Activated CD4-positive, alpha-beta T cell treated with anti-CD3 and anti-CD28 coated beads, Interleukin-2, amount 10 ng/mL, durations not matched to agents 7 days and 5 days (primary cell): ENCODE measurements at regions not wholly inside any gene's neighbourhood (a gene's known extent, or its start where the extent isn't known, plus 50 kb on each side); places are given as distances from the start of the nearest gene placed in this dataset.

Experiments used
- CTCF ChIA-PET: fragments of 350-600 bp; sonication (Branson Sonifier 250); formaldehyde crosslinking; loops from one replicate; lab custom pipeline; 2021; ENCODE audit warnings: antibody characterized with exemption; lab: Charles Lee
- POLR2A ChIA-PET: fragments of 350-600 bp; sonication (Branson Sonifier 250); formaldehyde crosslinking; loops from one replicate; lab custom pipeline; 2021; ENCODE audit warnings: antibody characterized with exemption; lab: Charles Lee
- DNase-seq: peaks from one replicate; pipeline ENCODE4 v3.0.0-alpha.2; 2020
- H3K27ac Mint-ChIP-seq: one replicate; pipeline ENCODE4 v1.8.0; 2021; ENCODE audit warnings: mild to moderate bottlenecking, moderate library complexity, mixed read lengths
- H3K27me3 Mint-ChIP-seq: one replicate; pipeline ENCODE4 v1.8.0; 2021; ENCODE audit warnings: mixed read lengths
- H3K36me3 Mint-ChIP-seq: one replicate; pipeline ENCODE4 v1.8.0; 2021; ENCODE audit warnings: low read depth, mixed read lengths
- H3K4me1 Mint-ChIP-seq: one replicate; pipeline ENCODE4 v1.8.0; 2021; ENCODE audit warnings: mixed read lengths
- H3K4me3 Mint-ChIP-seq: one replicate; pipeline ENCODE4 v1.8.0; 2021; ENCODE audit warnings: mild to moderate bottlenecking, moderate library complexity, mixed read lengths
- H3K9me3 Mint-ChIP-seq: one replicate; pipeline ENCODE4 v1.8.0; 2021; ENCODE audit warnings: mixed read lengths

GRCh38 chr12:82203086-82203485 is 155.1 kb downstream of the CCDC59 start:
- H3K27me3 Mint-ChIP-seq: no peaks in the 10 kb centered on the region
- H3K27ac Mint-ChIP-seq: no peak overlapping the region
- no peak overlapping the region for H3K4me3 Mint-ChIP-seq
- ChIA-PET CTCF (no interaction called here), POLR2A (no interaction called here)
- DNase-seq: no peak
- H3K36me3 Mint-ChIP-seq: no peaks in the 10 kb centered on the region
- peaks cover 5% of the 10 kb centered on the region for H3K9me3 Mint-ChIP-seq
- no peaks in the 10 kb centered on the region for H3K4me1 Mint-ChIP-seq

GRCh38 chr12:82187595-82187994 is 170.6 kb downstream of the CCDC59 start:
- POLR2A ChIA-PET: no interaction called here
- CTCF ChIA-PET: no interaction called here
- Mint-ChIP-seq H3K4me1 (no peaks in the 10 kb centered on the region), H3K27me3 (no peaks in the 10 kb centered on the region), H3K27ac (no peak overlapping the region), H3K9me3 (no peaks in the 10 kb centered on the region), H3K36me3 (no peaks in the 10 kb centered on the region), H3K4me3 (no peak overlapping the region)
- no peak for DNase-seq

- Mint-ChIP-seq H3K36me3 (no peaks in the 10 kb centered on the region), H3K27me3 (no peaks in the 10 kb centered on the region), H3K27ac (no peak overlapping the region), H3K9me3 (no peaks in the 10 kb centered on the region), H3K4me3 (no peak overlapping the region), H3K4me1 (no peaks in the 10 kb centered on the region)
- no peak for DNase-seq
- CTCF ChIA-PET: no interaction called here
- POLR2A ChIA-PET: no interaction called here
Measured at GRCh38 chr12:82187011-82187410, 171.2 kb downstream of the CCDC59 start.

GRCh38 chr12:82186282-82186681 is 171.9 kb downstream of the CCDC59 start:
- Mint-ChIP-seq H3K27me3 (no peaks in the 10 kb centered on the region), H3K4me3 (no peak overlapping the region), H3K27ac (no peak overlapping the region), H3K9me3 (no peaks in the 10 kb centered on the region), H3K4me1 (no peaks in the 10 kb centered on the region), H3K36me3 (no peaks in the 10 kb centered on the region)
- ChIA-PET CTCF (no interaction called here), POLR2A (no interaction called here)
- DNase-seq: no peak

- no peaks in the 10 kb centered on the region for H3K27me3 Mint-ChIP-seq
- CTCF ChIA-PET: no interaction called here
- no peaks in the 10 kb centered on the region for H3K9me3 Mint-ChIP-seq
- H3K4me1 Mint-ChIP-seq: no peaks in the 10 kb centered on the region
- DNase-seq: no peak
- no peaks in the 10 kb centered on the region for H3K36me3 Mint-ChIP-seq
- POLR2A ChIA-PET: no interaction called here
- no peak overlapping the region for H3K27ac Mint-ChIP-seq
- H3K4me3 Mint-ChIP-seq: no peak overlapping the region
Measured at GRCh38 chr12:82184844-82185243, 173.3 kb downstream of the CCDC59 start.

GRCh38 chr12:82182601-82183190 is 175.5 kb downstream of the CCDC59 start:
- Mint-ChIP-seq H3K27ac (no peak overlapping the region), H3K4me3 (no peak overlapping the region), H3K4me1 (no peaks in the 10 kb centered on the region), H3K27me3 (no peaks in the 10 kb centered on the region), H3K9me3 (no peaks in the 10 kb centered on the region), H3K36me3 (no peaks in the 10 kb centered on the region)
- ChIA-PET POLR2A (no interaction called here), CTCF (no interaction called here)
- no peak for DNase-seq

- no peak overlapping the region for H3K27ac Mint-ChIP-seq
- DNase-seq: no peak
- H3K36me3 Mint-ChIP-seq: no peaks in the 10 kb centered on the region
- ChIA-PET POLR2A (no interaction called here), CTCF (interaction anchor here (1.5 kb wide), 1 partner anchor 17 kb away, joined by 3 read pairs; no protein-coding TSS in a partner anchor)
- no peaks in the 10 kb centered on the region for H3K4me1 Mint-ChIP-seq
- H3K4me3 Mint-ChIP-seq: no peak overlapping the region
- H3K27me3 Mint-ChIP-seq: no peaks in the 10 kb centered on the region
- H3K9me3 Mint-ChIP-seq: no peaks in the 10 kb centered on the region
Measured at GRCh38 chr12:82176761-82177490, 181.3 kb downstream of the CCDC59 start.

- DNase-seq: no peak
- H3K27me3 Mint-ChIP-seq: no peaks in the 10 kb centered on the region
- H3K9me3 Mint-ChIP-seq: no peaks in the 10 kb centered on the region
- no peak overlapping the region for H3K27ac Mint-ChIP-seq
- H3K36me3 Mint-ChIP-seq: no peaks in the 10 kb centered on the region
- no peak overlapping the region for H3K4me3 Mint-ChIP-seq
- ChIA-PET POLR2A (no interaction called here), CTCF (no interaction called here)
- H3K4me1 Mint-ChIP-seq: no peaks in the 10 kb centered on the region
Measured at GRCh38 chr12:82176026-82176425, 182.2 kb downstream of the CCDC59 start.

- H3K27me3 Mint-ChIP-seq: no peaks in the 10 kb centered on the region
- DNase-seq: no peak
- ChIA-PET POLR2A (no interaction called here), CTCF (no interaction called here)
- H3K4me3 Mint-ChIP-seq: no peak overlapping the region
- H3K9me3 Mint-ChIP-seq: no peaks in the 10 kb centered on the region
- no peaks in the 10 kb centered on the region for H3K36me3 Mint-ChIP-seq
- no peaks in the 10 kb centered on the region for H3K4me1 Mint-ChIP-seq
- H3K27ac Mint-ChIP-seq: no peak overlapping the region
Measured at GRCh38 chr12:82174936-82175335, 183.3 kb downstream of the CCDC59 start.

- Mint-ChIP-seq H3K4me3 (no peak overlapping the region), H3K27me3 (no peaks in the 10 kb centered on the region), H3K9me3 (no peaks in the 10 kb centered on the region), H3K4me1 (no peaks in the 10 kb centered on the region), H3K36me3 (no peaks in the 10 kb centered on the region), H3K27ac (no peak overlapping the region)
- CTCF ChIA-PET: no interaction called here
- no peak for DNase-seq
- POLR2A ChIA-PET: no interaction called here
Measured at GRCh38 chr12:82174383-82174782, 183.8 kb downstream of the CCDC59 start.

- Mint-ChIP-seq H3K27me3 (no peaks in the 10 kb centered on the region), H3K9me3 (no peaks in the 10 kb centered on the region), H3K4me1 (no peaks in the 10 kb centered on the region), H3K4me3 (no peak overlapping the region), H3K27ac (no peak overlapping the region), H3K36me3 (no peaks in the 10 kb centered on the region)
- POLR2A ChIA-PET: no interaction called here
- no peak for DNase-seq
- CTCF ChIA-PET: no interaction called here
Measured at GRCh38 chr12:82149045-82149444, 209.1 kb downstream of the CCDC59 start.

GRCh38 chr12:82146740-82147139 is 211.4 kb downstream of the CCDC59 start:
- H3K27me3 Mint-ChIP-seq: no peaks in the 10 kb centered on the region
- no peak overlapping the region for H3K4me3 Mint-ChIP-seq
- POLR2A ChIA-PET: no interaction called here
- CTCF ChIA-PET: no interaction called here
- no peaks in the 10 kb centered on the region for H3K4me1 Mint-ChIP-seq
- H3K27ac Mint-ChIP-seq: no peak overlapping the region
- no peaks in the 10 kb centered on the region for H3K36me3 Mint-ChIP-seq
- H3K9me3 Mint-ChIP-seq: no peaks in the 10 kb centered on the region
- DNase-seq: no peak

GRCh38 chr12:82144505-82144904 is 213.7 kb downstream of the CCDC59 start:
- no peaks in the 10 kb centered on the region for H3K9me3 Mint-ChIP-seq
- H3K27ac Mint-ChIP-seq: no peak overlapping the region
- H3K27me3 Mint-ChIP-seq: no peaks in the 10 kb centered on the region
- H3K36me3 Mint-ChIP-seq: no peaks in the 10 kb centered on the region
- no peak for DNase-seq
- CTCF ChIA-PET: no interaction called here
- no peaks in the 10 kb centered on the region for H3K4me1 Mint-ChIP-seq
- POLR2A ChIA-PET: no interaction called here
- H3K4me3 Mint-ChIP-seq: no peak overlapping the region

- Mint-ChIP-seq H3K9me3 (no peaks in the 10 kb centered on the region), H3K27me3 (no peaks in the 10 kb centered on the region), H3K36me3 (no peaks in the 10 kb centered on the region), H3K27ac (no peak overlapping the region), H3K4me3 (no peak overlapping the region), H3K4me1 (no peaks in the 10 kb centered on the region)
- no peak for DNase-seq
- POLR2A ChIA-PET: no interaction called here
- CTCF ChIA-PET: no interaction called here
Measured at GRCh38 chr12:82132390-82132789, 225.8 kb downstream of the CCDC59 start.
